HCT116 (cell line): ENCODE measurements at regions not wholly inside any gene's neighbourhood (a gene's known extent, or its start where the extent isn't known, plus 50 kb on each side); places are given as distances from the start of the nearest gene placed in this dataset.

Experiments used
- CEBPB ChIP-seq: IDR thresholded peaks from 2 replicates; pipeline ENCODE4 v1.6.1; 2012; ENCODE audit warnings: low read depth
- EZH2 ChIP-seq: fragments of 200-600 bp; sonication (generic); IDR thresholded peaks from 2 replicates; pipeline ENCODE4 v1.6.1; 2017; ENCODE audit warnings: antibody characterized with exemption, mixed run types
- JUND ChIP-seq: IDR thresholded peaks from 2 replicates; pipeline ENCODE4 v1.6.1; 2012
- MAX ChIP-seq: IDR thresholded peaks from 2 replicates; pipeline ENCODE4 v1.6.1; 2012
- POLR2A ChIP-seq: IDR thresholded peaks from 2 replicates; pipeline ENCODE4 v1.7.0; 2011; ENCODE audit warnings: borderline replicate concordance; ENCODE audit not compliant: insufficient read depth, insufficient read length; ENCODE audit errors: extremely low read depth
- POLR2AphosphoS5 ChIP-seq: IDR thresholded peaks from 2 replicates; pipeline ENCODE4 v1.6.1; 2011; ENCODE audit warnings: mild to moderate bottlenecking, low read depth, low read length, moderate library complexity
- SIN3A ChIP-seq: IDR thresholded peaks from 2 replicates; pipeline ENCODE4 v1.6.1; 2012; ENCODE audit warnings: low read depth
- SRF ChIP-seq: IDR thresholded peaks from 2 replicates; pipeline ENCODE4 v1.6.1; 2012; ENCODE audit warnings: low read depth
- ZNF274 ChIP-seq: fragments of 200-500 bp; sonication (Bioruptor generic); IDR thresholded peaks from 2 replicates; pipeline ENCODE4 v1.6.1; 2014; ENCODE audit warnings: mild to moderate bottlenecking, low read depth, low read length, inconsistent platforms
- TF ChIP-seq, protein P1 (sequence below), 3 experiments: fragments of 200-600 bp in 1 of 3; sonication (generic) in 1 of 3; IDR thresholded peaks in 2 of 3; conservative IDR thresholded peaks in 1 of 3; 2 replicates each; pipeline ENCODE4 v1.5.1; 2012 to 2017; ENCODE audit warnings: low read depth in 2 of 3, low read length in 2 of 3, antibody characterized with exemption in 1 of 3, borderline replicate concordance in 1 of 3, control low read depth in 1 of 3, mild to moderate bottlenecking in 1 of 3, mixed read lengths in 1 of 3, mixed run types in 1 of 3, moderate library complexity in 1 of 3; ENCODE audit not compliant: insufficient read depth in 1 of 3

DNA sequence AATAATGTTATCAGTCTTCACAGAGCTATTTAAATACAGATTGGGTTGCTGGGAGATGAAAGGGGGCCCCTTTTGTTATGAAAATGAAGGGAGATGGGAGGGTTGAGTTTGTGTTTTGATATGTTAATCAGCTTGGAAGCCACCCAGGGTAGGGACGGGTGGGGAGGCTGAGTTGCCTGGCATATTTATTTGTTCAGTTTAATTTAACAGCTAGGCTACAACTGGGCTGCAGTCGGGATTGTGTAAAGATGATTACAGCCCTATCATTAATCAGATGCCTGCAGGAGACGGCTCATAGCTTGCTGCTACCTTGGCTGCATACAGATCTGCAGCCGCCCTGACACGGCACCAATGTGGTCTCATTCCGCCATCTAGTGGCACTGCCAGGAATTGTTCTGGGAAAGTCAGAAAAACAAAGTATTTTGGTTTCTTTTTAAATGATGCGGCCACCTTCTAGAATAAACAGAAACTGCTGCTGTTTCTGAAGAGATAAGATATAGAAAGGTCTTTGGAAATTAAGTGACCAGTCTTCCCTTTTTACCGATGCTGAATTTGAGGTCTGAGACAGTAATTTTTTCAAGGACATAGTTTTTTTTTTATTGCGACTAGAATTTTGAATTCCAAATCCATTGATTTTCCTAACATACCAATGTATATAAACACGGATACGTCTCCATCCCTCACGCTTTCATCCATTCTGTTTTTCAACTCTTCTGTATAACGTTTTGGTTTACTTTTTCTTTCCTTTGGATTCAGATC is 458.0 kb upstream of the ASIC2 start:
- TF ChIP-seq EZH2 (no peak), ZNF274 (no peak), CEBPB (no peak), SIN3A (no peak), POLR2AphosphoS5 (no peak), SRF (no peak), MAX (no peak), POLR2A (no peak), JUND (no peak)
- TF ChIP-seq, protein P1, sequence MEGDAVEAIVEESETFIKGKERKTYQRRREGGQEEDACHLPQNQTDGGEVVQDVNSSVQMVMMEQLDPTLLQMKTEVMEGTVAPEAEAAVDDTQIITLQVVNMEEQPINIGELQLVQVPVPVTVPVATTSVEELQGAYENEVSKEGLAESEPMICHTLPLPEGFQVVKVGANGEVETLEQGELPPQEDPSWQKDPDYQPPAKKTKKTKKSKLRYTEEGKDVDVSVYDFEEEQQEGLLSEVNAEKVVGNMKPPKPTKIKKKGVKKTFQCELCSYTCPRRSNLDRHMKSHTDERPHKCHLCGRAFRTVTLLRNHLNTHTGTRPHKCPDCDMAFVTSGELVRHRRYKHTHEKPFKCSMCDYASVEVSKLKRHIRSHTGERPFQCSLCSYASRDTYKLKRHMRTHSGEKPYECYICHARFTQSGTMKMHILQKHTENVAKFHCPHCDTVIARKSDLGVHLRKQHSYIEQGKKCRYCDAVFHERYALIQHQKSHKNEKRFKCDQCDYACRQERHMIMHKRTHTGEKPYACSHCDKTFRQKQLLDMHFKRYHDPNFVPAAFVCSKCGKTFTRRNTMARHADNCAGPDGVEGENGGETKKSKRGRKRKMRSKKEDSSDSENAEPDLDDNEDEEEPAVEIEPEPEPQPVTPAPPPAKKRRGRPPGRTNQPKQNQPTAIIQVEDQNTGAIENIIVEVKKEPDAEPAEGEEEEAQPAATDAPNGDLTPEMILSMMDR (IDR thresholded peaks at IDR 0.05 in 2 of 3, conservative IDR thresholded peaks at IDR 0.05 in 1 of 3; ENCODE audit: borderline replicate concordance in 1 of 3, insufficient read depth in 1 of 3, low read depth in 2 of 3, low read length in 2 of 3) = peak; percentile 42 to 87 (median 72); a peak in 5 of 6 replicates
